ENCODE measurements at regions not wholly inside any gene's neighbourhood (a gene's known extent, or its start where the extent isn't known, plus 50 kb on each side); places are given as distances from the start of the nearest gene placed in this dataset.
"Not testable (repeated sequence)": the region's sequence is repeated elsewhere in the genome, so short reads cannot be mapped to it uniquely, and the experiment has no call there.

DNA sequence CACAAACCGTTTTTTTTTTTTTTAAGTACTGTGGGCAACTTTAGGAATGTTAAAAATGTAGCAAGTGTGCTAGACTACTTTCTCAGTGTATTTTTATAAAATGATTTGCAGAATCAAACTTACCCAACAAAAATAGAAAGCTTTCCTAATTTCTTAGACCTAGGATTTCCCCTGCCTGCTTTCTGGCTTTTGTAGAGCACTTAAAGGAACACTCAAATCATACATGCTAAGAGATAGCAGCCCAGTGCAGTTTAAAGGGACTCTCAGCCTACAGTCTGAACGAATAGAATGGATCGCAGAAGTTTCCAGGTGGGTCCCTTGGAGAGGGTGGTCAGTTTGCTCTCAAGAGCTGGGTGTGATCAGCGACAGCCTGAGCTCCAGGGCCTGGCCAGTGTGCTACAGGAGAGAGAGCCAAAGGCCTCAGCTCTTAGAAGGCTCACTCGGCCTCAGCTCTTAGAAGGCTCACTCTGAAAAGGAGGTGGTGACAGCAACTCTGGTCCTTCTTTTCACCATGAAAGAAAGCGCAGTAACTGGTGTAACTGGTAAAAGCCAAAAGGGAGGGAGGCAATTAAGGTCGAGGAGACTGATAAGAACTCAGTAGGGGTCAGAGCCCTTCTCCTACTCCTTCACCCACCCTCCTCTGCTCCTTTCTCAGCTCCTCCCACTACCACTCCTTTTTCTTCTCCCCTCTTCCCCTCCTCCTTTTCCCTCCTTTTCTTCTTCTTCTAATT lies 142.4 kb downstream of the ZFP64 start:
- DNase-seq = no peak

DNA sequence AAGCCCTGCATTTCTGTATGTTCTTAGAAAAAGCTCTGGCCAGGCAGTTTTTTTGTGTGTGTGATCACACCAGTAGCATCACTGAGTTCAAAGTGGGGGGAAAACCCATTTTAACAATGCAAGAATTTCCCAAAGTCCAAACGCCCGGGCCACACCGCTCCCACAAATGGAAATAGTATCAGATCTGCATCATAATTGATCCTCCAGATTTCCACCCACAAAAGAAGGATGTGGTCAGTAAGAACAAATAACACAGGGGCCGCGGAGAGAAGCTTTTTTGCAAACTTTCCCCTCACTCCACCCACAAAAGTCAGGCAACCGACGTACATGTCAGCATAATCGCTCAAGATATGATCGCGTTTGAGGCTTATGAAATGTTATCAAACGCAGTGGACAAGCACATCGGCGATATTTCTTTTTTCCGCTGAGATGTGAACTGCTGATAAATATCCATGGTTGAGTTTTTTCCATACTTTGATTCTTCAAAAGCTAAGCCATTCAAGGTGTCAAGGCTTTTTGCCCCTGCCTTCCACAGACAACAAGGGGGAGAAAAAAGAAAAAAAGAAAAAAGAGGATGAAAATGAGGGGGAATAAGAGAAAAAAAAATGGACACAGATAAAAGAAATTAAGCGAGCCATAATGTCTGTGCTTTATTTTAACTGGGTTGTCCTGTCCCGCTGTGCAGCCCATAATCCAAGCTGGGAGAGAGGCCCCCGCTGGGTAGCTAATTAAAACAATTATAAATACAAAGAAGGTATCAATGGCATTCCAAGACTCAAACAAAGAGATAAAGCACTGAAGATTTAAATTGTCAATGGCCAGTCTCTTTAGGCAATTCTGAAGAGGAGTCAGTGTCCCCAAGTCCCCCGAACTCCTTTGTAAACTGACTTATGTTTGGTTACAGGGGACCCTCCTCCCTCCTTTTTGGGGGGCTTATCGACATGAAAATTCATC lies 143.5 kb downstream of the ZFP64 start:
- peak; percentile 58 for DNase-seq

DNA sequence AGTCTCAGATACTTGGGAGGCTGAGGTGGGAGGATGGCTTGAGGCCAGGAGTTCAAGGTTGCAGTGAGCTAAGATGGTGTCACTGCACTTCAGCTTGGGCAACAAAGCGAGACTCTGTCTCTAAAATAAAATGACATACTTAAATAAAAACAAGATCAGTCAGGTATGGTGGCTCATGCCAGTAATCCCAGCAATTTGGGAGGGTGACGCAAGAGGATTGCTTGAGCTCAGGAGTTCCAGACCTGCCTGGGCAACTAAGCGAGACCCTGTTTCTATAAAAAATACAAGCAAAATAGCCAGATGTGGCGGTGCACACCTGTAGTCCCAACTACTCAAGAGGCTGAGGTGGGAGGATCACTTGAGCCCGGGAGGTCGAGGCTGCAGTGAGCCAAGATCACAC lies 149.6 kb downstream of the ZFP64 start:
- no peak for DNase-seq

DNA sequence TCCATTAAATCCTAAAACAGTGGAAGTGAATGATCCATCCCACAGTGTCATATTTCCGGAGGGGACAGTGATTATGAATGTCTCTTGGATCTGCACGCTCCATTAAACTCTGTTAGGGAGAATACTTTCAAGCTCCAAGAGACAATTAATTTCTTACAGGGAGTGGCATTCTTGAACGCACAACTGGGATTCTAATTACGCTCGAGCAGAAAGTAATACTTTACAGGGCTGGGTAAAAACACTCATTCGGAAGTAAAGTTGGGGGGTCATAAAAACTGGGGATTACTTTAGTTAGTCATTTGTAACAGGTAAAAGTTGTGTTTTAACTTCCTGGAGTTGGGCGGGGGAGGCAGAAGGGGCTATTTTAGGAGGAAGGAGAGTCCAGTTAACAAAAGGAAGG lies 151.8 kb downstream of the ZFP64 start:
- DNase-seq = no peak

- DNase-seq = not testable (repeated sequence)
Measured at GRCh38 chr20:52038632-52039031, 152.9 kb downstream of the ZFP64 start.

GRCh38 chr20:52037370-52037769 lies 154.2 kb downstream of the ZFP64 start:
- no peak for DNase-seq

GRCh38 chr20:52035977-52036376 lies 155.6 kb downstream of the ZFP64 start:
- no peak for DNase-seq

GRCh38 chr20:52035498-52035897 lies 156.1 kb downstream of the ZFP64 start:
- DNase-seq = no peak

DNA sequence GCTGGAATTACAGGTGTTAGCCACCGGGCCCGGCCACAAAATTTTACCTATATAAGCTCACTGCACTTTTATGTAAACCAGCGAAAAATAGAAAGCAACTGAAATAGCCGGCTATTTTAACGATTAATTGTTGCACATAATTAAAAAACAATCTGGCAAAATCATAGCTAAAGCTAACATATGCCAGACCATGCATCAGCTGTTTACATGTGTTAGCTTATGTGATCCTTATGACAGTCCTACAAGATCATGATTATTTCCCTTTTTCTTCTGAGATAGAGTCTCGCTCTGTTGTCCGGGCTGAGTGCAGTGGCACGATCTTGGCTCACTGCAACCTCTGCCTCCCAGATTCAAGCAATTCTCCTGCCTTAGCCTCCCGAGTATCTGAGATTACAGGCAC lies 157.0 kb downstream of the ZFP64 start:
- DNase-seq = no peak

GRCh38 chr20:52033313-52033712 lies 158.3 kb downstream of the ZFP64 start:
- no peak for DNase-seq

DNA sequence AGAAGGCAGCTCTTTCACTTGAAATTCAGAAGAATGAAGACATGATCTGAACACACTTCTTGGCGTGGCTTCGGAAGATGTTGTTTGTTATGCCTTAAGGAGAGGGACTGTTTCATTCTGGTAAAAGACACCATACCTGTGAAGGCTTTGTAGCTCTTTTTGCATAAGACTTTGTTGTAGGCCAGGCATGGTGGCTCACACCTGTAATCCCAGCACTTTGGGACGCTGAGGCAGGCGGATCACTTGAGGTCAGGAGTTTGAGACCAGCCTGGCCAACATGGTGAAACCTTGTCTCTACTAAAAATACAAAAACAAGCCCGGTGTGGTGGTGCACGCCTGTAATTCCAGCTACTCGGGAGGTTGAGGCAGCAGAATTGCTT lies 159.3 kb downstream of the ZFP64 start:
- DNase-seq = not testable (repeated sequence)

GRCh38 chr20:52031563-52032303 lies 159.8 kb downstream of the ZFP64 start:
- peak; percentile 59 for DNase-seq

DNA sequence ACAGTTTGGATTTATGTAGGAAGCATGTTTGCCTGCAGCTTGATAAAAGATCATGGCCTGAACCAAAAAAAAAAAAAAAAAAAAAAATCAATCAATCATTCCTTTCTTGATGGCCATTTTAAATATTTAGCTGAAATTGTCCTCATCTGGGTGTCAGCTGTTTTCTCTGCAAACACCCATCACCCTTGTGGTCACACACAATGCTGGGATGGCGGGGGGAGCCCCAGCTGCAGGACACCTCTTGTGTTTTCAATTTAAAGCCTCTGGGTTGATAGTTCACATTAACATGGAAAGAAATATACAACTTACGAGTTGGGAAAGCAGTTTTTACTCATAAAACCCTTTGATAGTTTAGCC lies 160.4 kb downstream of the ZFP64 start:
- no peak for DNase-seq

DNA sequence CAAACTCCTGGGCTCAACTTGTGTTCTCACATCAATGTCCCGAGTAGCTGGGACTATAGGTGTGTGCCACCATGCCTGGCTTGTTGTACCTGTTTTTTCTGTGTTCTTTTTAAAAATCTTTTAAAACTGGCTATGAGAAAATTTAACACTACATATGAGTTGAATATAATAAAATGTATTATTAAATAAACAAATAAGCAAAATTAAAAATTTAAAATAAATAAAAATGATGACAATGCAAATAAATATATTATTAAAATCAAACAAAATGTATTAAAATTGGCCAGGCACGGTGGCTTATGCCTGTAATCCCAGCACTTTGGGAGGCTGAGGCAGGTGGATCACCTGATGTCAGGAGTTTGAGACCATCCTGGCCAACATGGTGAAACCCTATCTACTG lies 162.4 kb downstream of the ZFP64 start:
- not testable (repeated sequence) for DNase-seq

GRCh38 chr20:52025938-52026337 lies 165.6 kb downstream of the ZFP64 start:
- DNase-seq = no peak

GRCh38 chr20:52019313-52019712 lies 172.3 kb downstream of the ZFP64 start:
- DNase-seq = no peak

DNA sequence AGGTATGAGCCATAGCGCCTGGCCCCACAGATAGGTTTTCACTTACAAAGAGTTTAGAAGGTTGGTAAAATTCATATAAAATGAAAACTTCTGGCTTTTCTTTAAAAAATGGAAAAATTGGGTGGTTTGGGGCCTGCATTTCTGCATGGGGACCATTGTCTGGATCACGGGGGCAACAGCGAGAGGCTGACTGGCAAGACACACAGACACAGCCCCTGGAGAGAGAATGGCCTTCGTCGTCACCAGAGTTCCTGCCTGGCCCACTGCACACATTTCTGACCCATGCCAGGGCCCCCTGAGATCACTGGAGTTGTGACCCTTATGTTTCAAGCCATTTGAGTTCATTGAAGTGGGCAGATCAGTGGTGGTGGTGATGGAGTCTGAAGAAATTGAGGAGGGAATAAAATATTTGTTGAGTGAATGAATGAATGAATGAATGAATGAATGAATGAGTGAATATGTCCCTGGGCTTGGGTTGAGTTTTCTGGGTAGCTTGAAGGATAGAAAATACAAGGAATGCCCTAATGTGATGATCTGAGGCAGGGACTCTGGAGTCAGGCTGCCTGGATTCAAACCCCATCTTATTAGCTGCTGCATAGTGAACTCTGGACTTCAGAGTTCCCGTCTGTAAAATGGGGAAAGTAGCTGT lies 173.8 kb downstream of the ZFP64 start:
- DNase-seq = no peak

DNA sequence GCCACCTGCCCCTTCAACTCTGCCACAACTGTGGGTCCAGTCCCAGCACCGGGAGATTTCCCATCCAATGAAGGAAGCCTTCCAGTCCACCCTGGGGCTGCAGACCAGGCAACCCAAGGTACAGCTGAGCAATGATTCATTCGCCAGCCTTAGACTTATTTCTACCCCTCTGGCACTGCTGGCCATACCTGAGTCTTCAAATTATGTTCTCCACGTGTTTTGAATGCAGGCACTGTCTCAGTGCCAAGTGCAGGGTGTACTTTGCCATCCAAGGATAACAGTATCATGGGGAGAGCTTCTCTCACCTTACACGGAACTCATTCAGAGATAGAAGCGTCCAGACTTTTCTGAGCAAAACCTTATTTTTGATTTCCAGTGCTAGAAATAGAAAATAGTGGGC lies 175.6 kb downstream of the ZFP64 start:
- DNase-seq = no peak

GRCh38 chr20:52015155-52015554 lies 176.4 kb downstream of the ZFP64 start:
- no peak for DNase-seq

DNA sequence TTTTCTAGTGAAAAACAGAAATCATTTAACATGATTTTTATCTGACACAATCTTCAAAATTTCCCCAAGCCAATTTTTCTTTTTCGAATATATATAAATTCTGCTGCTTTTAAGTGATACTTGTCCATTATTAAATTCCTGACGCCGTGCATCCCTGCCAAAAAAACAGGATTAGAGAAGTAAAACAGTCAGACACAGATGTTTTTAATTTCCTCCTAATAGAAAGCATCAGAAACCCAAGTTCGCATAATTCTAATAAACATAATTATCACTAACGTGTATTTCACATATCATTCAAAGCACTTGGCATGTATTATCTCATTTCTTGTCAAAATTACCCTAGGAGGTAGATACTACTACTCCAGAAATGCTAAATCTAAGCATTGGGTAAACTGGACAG lies 179.5 kb downstream of the ZFP64 start:
- DNase-seq = no peak

GRCh38 chr20:52011093-52011492 lies 180.5 kb downstream of the ZFP64 start:
- DNase-seq = no peak

DNA sequence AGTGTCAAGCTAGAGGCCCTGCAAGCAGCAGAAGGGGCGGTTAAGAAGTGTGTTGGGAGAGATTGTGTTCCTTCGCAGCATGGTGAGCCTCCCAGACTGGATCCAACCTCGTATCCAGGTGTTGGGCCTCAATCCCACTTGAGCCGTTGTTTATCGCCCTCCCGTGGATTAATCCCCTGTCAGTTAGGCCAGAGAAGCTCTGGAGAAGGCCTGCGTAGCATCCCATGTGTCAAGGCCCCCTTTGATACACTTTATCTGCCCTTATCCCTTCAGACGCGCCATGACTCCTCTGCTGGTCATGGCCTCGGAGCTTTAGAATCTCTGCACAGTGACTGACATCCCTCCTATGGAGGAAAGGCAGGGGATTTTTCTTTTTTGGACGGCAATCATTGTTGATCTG lies 181.0 kb downstream of the ZFP64 start:
- no peak for DNase-seq

DNA sequence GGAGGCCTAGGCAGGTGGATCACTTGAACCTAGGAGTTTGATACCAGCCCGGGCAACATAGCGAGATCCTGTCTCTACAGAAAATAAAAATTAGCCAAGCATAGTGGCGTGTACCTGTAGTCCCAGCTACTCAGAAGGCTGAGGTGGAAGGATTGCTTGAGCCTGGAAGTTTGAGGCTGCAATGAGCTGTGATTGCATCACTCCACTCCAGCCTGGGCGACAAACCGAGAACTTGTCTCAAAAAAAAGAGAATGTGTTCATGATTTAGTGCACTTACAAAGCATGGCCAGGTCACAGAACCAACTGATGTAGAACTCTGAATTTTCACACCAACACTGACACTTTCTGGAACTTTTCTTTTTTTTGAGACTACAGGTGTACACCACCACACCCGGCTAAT lies 182.7 kb downstream of the ZFP64 start:
- no peak for DNase-seq

All from activated CD4-positive, alpha-beta T cell treated with anti-CD3 and anti-CD28 coated beads, Interleukin-2, amount 50 U/mL, for 16 hours (primary cell).